Thyroid gland (tissue), 4 donors: ENCODE measurements at regions not wholly inside any gene's neighbourhood (a gene's known extent, or its start where the extent isn't known, plus 50 kb on each side); places are given as distances from the start of the nearest gene placed in this dataset.

ENCODE experiments used
- CTCF ChIP-seq, 6 experiments: fragments of 200-600 bp in 3 of 6; fragments of 450-650 bp in 3 of 6; sonication (generic) in 3 of 6; IDR thresholded peaks; one replicate each; pipeline ENCODE4 v1.5.1; 2016 to 2019; ENCODE audit warnings: antibody characterized with exemption in 6 of 6, mild to moderate bottlenecking in 2 of 6, inconsistent platforms in 1 of 6, moderate library complexity in 1 of 6
- POLR2A ChIP-seq, 2 donors: fragments of 450-650 bp; IDR thresholded peaks; one replicate each; pipeline ENCODE4 v1.6.1; 2017; ENCODE audit warnings: antibody characterized with exemption in 2 of 2, mild to moderate bottlenecking in 2 of 2, moderate library complexity in 1 of 2

GRCh38 chr13:50713523-50714248 is 129.8 kb downstream of the DLEU7 start:
- TF ChIP-seq CTCF (IDR thresholded peaks at IDR 0.05), result no peak
- TF ChIP-seq POLR2A (IDR thresholded peaks at IDR 0.05), result no peak
